ENCODE measurements at regions not wholly inside any gene's neighbourhood (a gene's known extent, or its start where the extent isn't known, plus 50 kb on each side); places are given as distances from the start of the nearest gene placed in this dataset.

GRCh38 chr16:72464597-72465368 is 292.8 kb upstream of the PMFBP1 start:
- TF ChIP-seq POLR2A (IDR thresholded peaks at IDR 0.05; ENCODE audit: extremely low read depth, insufficient read length) (no peak), CTCF (IDR thresholded peaks at IDR 0.05; ENCODE audit: low read depth, low read length) (no peak), MYC (IDR thresholded peaks at IDR 0.05; ENCODE audit: low read depth, low read length) (no peak)
